ENCODE measurements at regions not wholly inside any gene's neighbourhood (a gene's known extent, or its start where the extent isn't known, plus 50 kb on each side); places are given as distances from the start of the nearest gene placed in this dataset.

GRCh38 chr4:99755223-99755944 is 61.2 kb upstream of the DAPP1 start:
- no peak overlapping the region for H2BK5ac ChIP-seq (ENCODE audit: low read depth, low read length, poor library complexity, severe bottlenecking)
- H2AFZ ChIP-seq (ENCODE audit: low read depth, low read length), result no peak overlapping the region
- no peak overlapping the region for H3K23ac ChIP-seq (ENCODE audit: low read length in 2 of 2)
- H3K4me2 ChIP-seq (ENCODE audit: low read length, poor library complexity, severe bottlenecking), result no peak overlapping the region
- no peak overlapping the region for H4K8ac ChIP-seq (ENCODE audit: low read length)
- H3K27ac ChIP-seq (ENCODE audit: low read length, poor library complexity, severe bottlenecking), result no peak overlapping the region
- no peak overlapping the region for H2AK5ac ChIP-seq (ENCODE audit: low read length, severe bottlenecking)
- H3K4me3 ChIP-seq (ENCODE audit: insufficient read depth in 1 of 2, low read depth in 1 of 2, low read length in 2 of 2), result no peak overlapping the region
- H3K9ac ChIP-seq (ENCODE audit: low read length), result no peak overlapping the region
- no peak overlapping the region for H3K14ac ChIP-seq (ENCODE audit: low read length in 2 of 2)
- no peaks in the 10 kb centered on the region for H3K36me3 ChIP-seq (ENCODE audit: control insufficient read depth in 1 of 2, insufficient read depth in 2 of 2, low read depth in 1 of 2, low read length in 2 of 2)
- no peak for DNase-seq
- no peak overlapping the region for H4K91ac ChIP-seq (ENCODE audit: low read length)
- WGBS, result 89% methylated on average over 1 of the region's 2 CpGs
- H3K18ac ChIP-seq (ENCODE audit: low read depth in 1 of 2, low read length in 2 of 2), result no peak overlapping the region
- H3K79me1 ChIP-seq (replicated peaks; ENCODE audit: low read length, poor library complexity, severe bottlenecking), result no peaks in the 10 kb centered on the region
- H2BK120ac ChIP-seq (ENCODE audit: low read depth, low read length), result no peak overlapping the region
- no peaks in the 10 kb centered on the region for H3K4me1 ChIP-seq (ENCODE audit: control insufficient read depth, insufficient read depth, low read depth, low read length)
- no peaks in the 10 kb centered on the region for H3K27me3 ChIP-seq (ENCODE audit: control insufficient read depth in 1 of 2, insufficient read depth in 1 of 2, low read length in 2 of 2)
- no peak overlapping the region for H2BK12ac ChIP-seq (ENCODE audit: low read length in 2 of 2)
- no peaks in the 10 kb centered on the region for H3K9me3 ChIP-seq (ENCODE audit: control insufficient read depth, low read length)
- no peak overlapping the region for H2BK15ac ChIP-seq (ENCODE audit: low read depth, poor library complexity, severe bottlenecking)
- H3K4ac ChIP-seq (ENCODE audit: low read depth in 1 of 2, low read length in 2 of 2), result no peak overlapping the region

GRCh38 chr4:99754756-99755155 is 61.9 kb upstream of the DAPP1 start:
- Histone ChIP-seq H4K91ac (ENCODE audit: low read length) (no peak overlapping the region), H3K27ac (ENCODE audit: low read length, poor library complexity, severe bottlenecking) (no peak overlapping the region), H3K4ac (ENCODE audit: low read depth in 1 of 2, low read length in 2 of 2) (no peak overlapping the region), H3K23ac (ENCODE audit: low read length in 2 of 2) (no peak overlapping the region), H3K27me3 (ENCODE audit: control insufficient read depth in 1 of 2, insufficient read depth in 1 of 2, low read length in 2 of 2) (no peaks in the 10 kb centered on the region), H3K4me3 (ENCODE audit: insufficient read depth in 1 of 2, low read depth in 1 of 2, low read length in 2 of 2) (no peak overlapping the region), H3K4me1 (ENCODE audit: control insufficient read depth, insufficient read depth, low read depth, low read length) (no peaks in the 10 kb centered on the region), H2BK120ac (ENCODE audit: low read depth, low read length) (no peak overlapping the region), H3K14ac (ENCODE audit: low read length in 2 of 2) (no peak overlapping the region), H3K4me2 (ENCODE audit: low read length, poor library complexity, severe bottlenecking) (no peak overlapping the region), H3K9ac (ENCODE audit: low read length) (no peak overlapping the region), H3K79me1 (replicated peaks; ENCODE audit: low read length, poor library complexity, severe bottlenecking) (no peaks in the 10 kb centered on the region), H3K9me3 (ENCODE audit: control insufficient read depth, low read length) (no peaks in the 10 kb centered on the region), H2AFZ (ENCODE audit: low read depth, low read length) (no peak overlapping the region), H2BK5ac (ENCODE audit: low read depth, low read length, poor library complexity, severe bottlenecking) (no peak overlapping the region), H4K8ac (ENCODE audit: low read length) (no peak overlapping the region), H2BK15ac (ENCODE audit: low read depth, poor library complexity, severe bottlenecking) (no peak overlapping the region), H2BK12ac (ENCODE audit: low read length in 2 of 2) (no peak overlapping the region), H3K36me3 (ENCODE audit: control insufficient read depth in 1 of 2, insufficient read depth in 2 of 2, low read depth in 1 of 2, low read length in 2 of 2) (no peaks in the 10 kb centered on the region), H2AK5ac (ENCODE audit: low read length, severe bottlenecking) (no peak overlapping the region), H3K18ac (ENCODE audit: low read depth in 1 of 2, low read length in 2 of 2) (no peak overlapping the region)
- DNase-seq, result peak; percentile 14
- WGBS, result 78% methylated on average over 1 of the region's 2 CpGs

GRCh38 chr4:99753931-99754330 is 62.7 kb upstream of the DAPP1 start:
- Histone ChIP-seq H3K9me3 (ENCODE audit: control insufficient read depth, low read length) (no peaks in the 10 kb centered on the region), H3K9ac (ENCODE audit: low read length) (no peak overlapping the region), H3K4me1 (ENCODE audit: control insufficient read depth, insufficient read depth, low read depth, low read length) (no peaks in the 10 kb centered on the region), H3K4me2 (ENCODE audit: low read length, poor library complexity, severe bottlenecking) (no peak overlapping the region), H2AK5ac (ENCODE audit: low read length, severe bottlenecking) (no peak overlapping the region), H3K27ac (ENCODE audit: low read length, poor library complexity, severe bottlenecking) (no peak overlapping the region), H2BK5ac (ENCODE audit: low read depth, low read length, poor library complexity, severe bottlenecking) (no peak overlapping the region), H3K79me1 (replicated peaks; ENCODE audit: low read length, poor library complexity, severe bottlenecking) (no peaks in the 10 kb centered on the region), H3K14ac (ENCODE audit: low read length in 2 of 2) (no peak overlapping the region), H2BK12ac (ENCODE audit: low read length in 2 of 2) (no peak overlapping the region), H3K23ac (ENCODE audit: low read length in 2 of 2) (no peak overlapping the region), H4K8ac (ENCODE audit: low read length) (no peak overlapping the region), H2BK15ac (ENCODE audit: low read depth, poor library complexity, severe bottlenecking) (no peak overlapping the region), H3K36me3 (ENCODE audit: control insufficient read depth in 1 of 2, insufficient read depth in 2 of 2, low read depth in 1 of 2, low read length in 2 of 2) (no peaks in the 10 kb centered on the region), H2BK120ac (ENCODE audit: low read depth, low read length) (no peak overlapping the region), H3K27me3 (ENCODE audit: control insufficient read depth in 1 of 2, insufficient read depth in 1 of 2, low read length in 2 of 2) (no peaks in the 10 kb centered on the region), H2AFZ (ENCODE audit: low read depth, low read length) (no peak overlapping the region), H4K91ac (ENCODE audit: low read length) (no peak overlapping the region), H3K4me3 (ENCODE audit: insufficient read depth in 1 of 2, low read depth in 1 of 2, low read length in 2 of 2) (no peak overlapping the region), H3K18ac (ENCODE audit: low read depth in 1 of 2, low read length in 2 of 2) (no peak overlapping the region), H3K4ac (ENCODE audit: low read depth in 1 of 2, low read length in 2 of 2) (no peak overlapping the region)
- DNase-seq, result no peak
- WGBS, result 74% methylated on average over 2 of the region's 2 CpGs

GRCh38 chr4:99749445-99750391 is 66.9 kb upstream of the DAPP1 start:
- Histone ChIP-seq H2AK5ac (ENCODE audit: low read length, severe bottlenecking) (no peak overlapping the region), H3K4me1 (ENCODE audit: control insufficient read depth, insufficient read depth, low read depth, low read length) (no peaks in the 10 kb centered on the region), H3K4me3 (ENCODE audit: insufficient read depth in 1 of 2, low read depth in 1 of 2, low read length in 2 of 2) (no peak overlapping the region), H3K27me3 (ENCODE audit: control insufficient read depth in 1 of 2, insufficient read depth in 1 of 2, low read length in 2 of 2) (no peaks in the 10 kb centered on the region), H3K23ac (ENCODE audit: low read length in 2 of 2) (no peak overlapping the region), H4K8ac (ENCODE audit: low read length) (no peak overlapping the region), H2BK15ac (ENCODE audit: low read depth, poor library complexity, severe bottlenecking) (no peak overlapping the region), H3K36me3 (ENCODE audit: control insufficient read depth in 1 of 2, insufficient read depth in 2 of 2, low read depth in 1 of 2, low read length in 2 of 2) (no peaks in the 10 kb centered on the region), H2BK12ac (ENCODE audit: low read length in 2 of 2) (no peak overlapping the region), H3K9me3 (ENCODE audit: control insufficient read depth, low read length) (no peaks in the 10 kb centered on the region), H3K18ac (ENCODE audit: low read depth in 1 of 2, low read length in 2 of 2) (no peak overlapping the region), H3K4ac (ENCODE audit: low read depth in 1 of 2, low read length in 2 of 2) (no peak overlapping the region), H3K14ac (ENCODE audit: low read length in 2 of 2) (no peak overlapping the region), H2BK120ac (ENCODE audit: low read depth, low read length) (no peak overlapping the region), H3K79me1 (replicated peaks; ENCODE audit: low read length, poor library complexity, severe bottlenecking) (no peaks in the 10 kb centered on the region), H3K9ac (ENCODE audit: low read length) (no peak overlapping the region), H3K27ac (ENCODE audit: low read length, poor library complexity, severe bottlenecking) (no peak overlapping the region), H4K91ac (ENCODE audit: low read length) (no peak overlapping the region), H2AFZ (ENCODE audit: low read depth, low read length) (no peak overlapping the region), H3K4me2 (ENCODE audit: low read length, poor library complexity, severe bottlenecking) (no peak overlapping the region), H2BK5ac (ENCODE audit: low read depth, low read length, poor library complexity, severe bottlenecking) (no peak overlapping the region)
- WGBS, result 81% methylated on average over 3 of the region's 4 CpGs
- DNase-seq, result no peak

All from mesenchymal stem cell (in vitro differentiated cells and primary cell).